ENCODE measurements at regions not wholly inside any gene's neighbourhood (a gene's known extent, or its start where the extent isn't known, plus 50 kb on each side); places are given as distances from the start of the nearest gene placed in this dataset.

DNA sequence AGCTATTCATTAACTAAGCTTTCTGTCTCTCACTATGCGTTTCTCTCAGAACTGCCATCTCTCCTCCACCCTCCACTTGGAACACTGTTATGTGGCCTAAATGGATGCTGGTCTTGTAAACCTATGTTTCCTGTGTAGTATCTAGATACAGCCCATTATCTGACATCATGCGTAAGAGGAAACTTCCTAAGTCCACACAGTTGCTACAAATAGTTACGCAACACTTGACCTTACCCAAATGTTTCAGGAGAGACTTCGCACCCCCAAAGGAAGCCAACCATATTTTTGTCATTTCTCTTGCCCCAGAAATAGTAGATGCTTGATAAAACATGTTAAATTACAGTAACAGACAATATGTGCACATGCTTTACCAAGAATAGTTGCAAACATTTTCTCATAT lies 87.2 kb upstream of the TPRG1 start:
- DNase-seq: no peak
- in situ Hi-C loops (cut with HindIII; ENCODE audit: low pct_ligation_motif_present, low sequenced_read_pairs): no loop called here
- TF ChIP-seq, protein P1, sequence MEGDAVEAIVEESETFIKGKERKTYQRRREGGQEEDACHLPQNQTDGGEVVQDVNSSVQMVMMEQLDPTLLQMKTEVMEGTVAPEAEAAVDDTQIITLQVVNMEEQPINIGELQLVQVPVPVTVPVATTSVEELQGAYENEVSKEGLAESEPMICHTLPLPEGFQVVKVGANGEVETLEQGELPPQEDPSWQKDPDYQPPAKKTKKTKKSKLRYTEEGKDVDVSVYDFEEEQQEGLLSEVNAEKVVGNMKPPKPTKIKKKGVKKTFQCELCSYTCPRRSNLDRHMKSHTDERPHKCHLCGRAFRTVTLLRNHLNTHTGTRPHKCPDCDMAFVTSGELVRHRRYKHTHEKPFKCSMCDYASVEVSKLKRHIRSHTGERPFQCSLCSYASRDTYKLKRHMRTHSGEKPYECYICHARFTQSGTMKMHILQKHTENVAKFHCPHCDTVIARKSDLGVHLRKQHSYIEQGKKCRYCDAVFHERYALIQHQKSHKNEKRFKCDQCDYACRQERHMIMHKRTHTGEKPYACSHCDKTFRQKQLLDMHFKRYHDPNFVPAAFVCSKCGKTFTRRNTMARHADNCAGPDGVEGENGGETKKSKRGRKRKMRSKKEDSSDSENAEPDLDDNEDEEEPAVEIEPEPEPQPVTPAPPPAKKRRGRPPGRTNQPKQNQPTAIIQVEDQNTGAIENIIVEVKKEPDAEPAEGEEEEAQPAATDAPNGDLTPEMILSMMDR (IDR thresholded peaks at IDR 0.05; ENCODE audit: low read depth, low read length, missing control alignments): no peak
- Histone ChIP-seq H3K27me3 (replicated peaks) (no peaks in the 10 kb centered on the region), H3K36me3 (replicated peaks) (no peaks in the 10 kb centered on the region), H3K27ac (no peak overlapping the region), H3K4me3 (ENCODE audit: low read depth, low read length) (no peak overlapping the region)

DNA sequence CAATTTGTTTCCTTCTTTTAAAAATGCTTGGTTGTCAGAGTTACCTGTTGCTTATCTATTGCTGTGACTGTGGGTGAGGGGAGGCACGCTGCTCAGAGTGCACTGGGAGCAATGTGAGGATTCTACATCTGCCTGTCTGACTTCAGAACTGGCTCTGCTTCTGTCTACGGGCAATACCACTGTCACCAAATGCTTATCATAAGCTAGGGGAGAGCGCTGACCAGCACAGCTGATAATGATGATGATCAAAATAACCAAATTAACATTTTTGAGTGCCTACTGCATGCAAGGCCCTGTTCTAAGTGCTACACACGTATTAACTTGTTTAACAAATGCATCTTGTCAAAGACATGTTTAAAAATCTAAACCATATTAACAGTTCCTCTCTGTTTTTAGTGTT lies 79.2 kb upstream of the TPRG1 start:
- in situ Hi-C loops (cut with HindIII; ENCODE audit: low pct_ligation_motif_present, low sequenced_read_pairs): no loop called here
- TF ChIP-seq, protein P1 (IDR thresholded peaks at IDR 0.05; ENCODE audit: low read depth, low read length, missing control alignments): no peak
- H3K27me3 ChIP-seq (replicated peaks): no peaks in the 10 kb centered on the region
- H3K27ac ChIP-seq: no peak overlapping the region
- H3K4me3 ChIP-seq (ENCODE audit: low read depth, low read length): no peak overlapping the region
- H3K36me3 ChIP-seq (replicated peaks): no peaks in the 10 kb centered on the region
- no peak for DNase-seq

DNA sequence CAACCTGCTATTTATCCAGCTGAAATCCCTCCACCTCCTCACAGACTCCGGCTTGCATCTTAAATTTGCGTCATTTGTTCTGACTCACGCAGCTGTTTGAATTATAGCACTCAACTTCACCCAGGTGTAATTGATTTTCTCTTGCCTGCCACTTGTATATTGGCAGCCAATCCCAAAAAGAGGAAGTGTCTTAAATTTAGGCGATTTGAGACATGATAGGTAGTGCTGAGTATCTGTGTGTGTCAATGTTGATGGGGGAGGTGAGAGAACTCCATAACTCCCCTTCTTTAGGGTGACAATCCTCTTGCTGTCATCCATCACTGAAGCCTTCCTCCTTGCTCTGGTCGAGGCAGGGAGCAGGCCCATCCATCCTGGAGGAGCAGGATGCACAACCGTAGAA lies 77.2 kb upstream of the TPRG1 start:
- in situ Hi-C loops (cut with HindIII; ENCODE audit: low pct_ligation_motif_present, low sequenced_read_pairs): no loop called here
- TF ChIP-seq, protein P1 (IDR thresholded peaks at IDR 0.05; ENCODE audit: low read depth, low read length, missing control alignments): no peak
- Histone ChIP-seq H3K4me3 (ENCODE audit: low read depth, low read length) (no peak overlapping the region), H3K27ac (no peak overlapping the region), H3K36me3 (replicated peaks) (no peaks in the 10 kb centered on the region), H3K27me3 (replicated peaks) (no peaks in the 10 kb centered on the region)
- no peak for DNase-seq

DNA sequence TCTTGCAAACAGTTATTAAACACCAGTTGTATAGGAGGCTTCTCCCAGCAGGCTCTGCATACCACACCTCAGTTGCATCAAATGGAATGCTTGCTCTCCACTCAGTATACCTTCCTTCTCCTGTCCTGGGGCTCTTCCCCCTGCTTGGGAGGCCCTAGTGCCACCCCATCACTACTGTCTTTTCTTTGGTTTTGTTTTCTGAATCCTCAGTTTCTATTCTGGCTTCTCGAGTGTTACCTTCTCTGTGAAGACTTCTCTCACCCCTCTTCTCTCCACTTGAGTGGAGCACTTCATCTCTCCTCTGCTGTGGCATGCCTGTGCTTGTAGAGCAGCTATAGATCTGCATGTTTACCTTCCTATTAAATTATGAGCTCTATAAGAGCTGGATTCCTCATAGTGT lies 75.7 kb upstream of the TPRG1 start:
- H3K27ac ChIP-seq: no peak overlapping the region
- no peaks in the 10 kb centered on the region for H3K27me3 ChIP-seq (replicated peaks)
- TF ChIP-seq, protein P1 (IDR thresholded peaks at IDR 0.05; ENCODE audit: low read depth, low read length, missing control alignments): no peak
- DNase-seq: no peak
- in situ Hi-C loops (cut with HindIII; ENCODE audit: low pct_ligation_motif_present, low sequenced_read_pairs): no loop called here
- no peak overlapping the region for H3K4me3 ChIP-seq (ENCODE audit: low read depth, low read length)
- H3K36me3 ChIP-seq (replicated peaks): no peaks in the 10 kb centered on the region

DNA sequence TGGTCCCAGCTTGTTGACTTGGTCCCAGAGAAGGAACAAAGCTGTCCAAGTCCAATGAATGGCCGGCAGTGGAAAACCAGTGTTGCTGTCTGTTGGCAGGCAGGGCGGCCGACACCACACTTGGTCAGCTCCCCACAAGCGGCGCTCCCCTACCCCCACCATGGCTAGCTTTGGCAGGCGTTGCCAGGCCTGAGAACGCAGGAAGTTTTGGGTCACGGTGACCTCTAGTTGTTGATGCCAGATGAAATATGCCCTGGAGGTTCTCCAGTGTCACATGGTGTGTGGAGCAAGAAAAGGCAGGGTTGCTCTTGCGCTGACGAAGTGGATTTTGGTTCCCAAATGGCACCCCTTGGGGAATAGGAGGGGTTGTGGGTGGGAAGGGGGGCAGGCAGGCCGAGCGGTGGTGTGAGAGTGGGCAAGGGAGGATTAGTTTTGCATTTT lies 72.7 kb upstream of the TPRG1 start:
- Histone ChIP-seq H3K27ac (no peak overlapping the region), H3K4me3 (ENCODE audit: low read depth, low read length) (no peak overlapping the region)
- in situ Hi-C loops (cut with HindIII; ENCODE audit: low pct_ligation_motif_present, low sequenced_read_pairs): no loop called here

More for the DNA sequence above, 72.7 kb upstream of the TPRG1 start:
- Histone ChIP-seq H3K27me3 (replicated peaks) (no peaks in the 10 kb centered on the region), H3K36me3 (replicated peaks) (no peaks in the 10 kb centered on the region)
- no peak for DNase-seq
- TF ChIP-seq, protein P1 (IDR thresholded peaks at IDR 0.05; ENCODE audit: low read depth, low read length, missing control alignments): no peak

Data from brain microvascular endothelial cell (primary cell).